DND-41 (cell line): ENCODE measurements at regions not wholly inside any gene's neighbourhood (a gene's known extent, or its start where the extent isn't known, plus 50 kb on each side); places are given as distances from the start of the nearest gene placed in this dataset.

Experiments
- EZH2 ChIP-seq: IDR thresholded peaks from 3 replicates; pipeline ENCODE4 v1.6.1; 2012; ENCODE audit warnings: borderline replicate concordance, low read depth, mild to moderate bottlenecking, moderate library complexity, low read length, inconsistent platforms; ENCODE audit not compliant: severe bottlenecking
- TF ChIP-seq, protein P1 (sequence below): IDR thresholded peaks from 2 replicates; pipeline ENCODE4 v1.5.1; 2012; ENCODE audit warnings: borderline replicate concordance, low read length, moderate library complexity, mild to moderate bottlenecking; ENCODE audit not compliant: poor library complexity, severe bottlenecking; ENCODE audit errors: extremely low read depth

DNA sequence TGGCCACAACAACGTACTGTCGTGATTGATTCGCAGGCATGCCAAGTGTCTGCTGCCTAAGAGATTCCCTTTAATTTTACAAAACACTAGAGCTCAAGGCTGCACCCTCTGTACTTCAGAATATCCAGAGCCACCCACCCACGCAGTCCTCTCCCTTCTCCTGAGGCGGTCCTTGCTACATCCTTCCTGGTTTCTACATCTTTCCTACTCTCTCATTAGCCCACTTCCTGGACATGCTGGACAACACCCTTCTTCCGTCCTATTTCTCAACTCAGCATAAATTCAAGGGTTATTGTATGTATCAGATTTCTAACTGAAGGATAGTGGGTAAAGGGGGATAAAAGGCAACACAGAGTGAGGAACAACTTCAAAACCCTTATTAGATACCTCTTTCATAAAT is 148.4 kb upstream of the MAP3K1 start:
- TF ChIP-seq, protein P1, sequence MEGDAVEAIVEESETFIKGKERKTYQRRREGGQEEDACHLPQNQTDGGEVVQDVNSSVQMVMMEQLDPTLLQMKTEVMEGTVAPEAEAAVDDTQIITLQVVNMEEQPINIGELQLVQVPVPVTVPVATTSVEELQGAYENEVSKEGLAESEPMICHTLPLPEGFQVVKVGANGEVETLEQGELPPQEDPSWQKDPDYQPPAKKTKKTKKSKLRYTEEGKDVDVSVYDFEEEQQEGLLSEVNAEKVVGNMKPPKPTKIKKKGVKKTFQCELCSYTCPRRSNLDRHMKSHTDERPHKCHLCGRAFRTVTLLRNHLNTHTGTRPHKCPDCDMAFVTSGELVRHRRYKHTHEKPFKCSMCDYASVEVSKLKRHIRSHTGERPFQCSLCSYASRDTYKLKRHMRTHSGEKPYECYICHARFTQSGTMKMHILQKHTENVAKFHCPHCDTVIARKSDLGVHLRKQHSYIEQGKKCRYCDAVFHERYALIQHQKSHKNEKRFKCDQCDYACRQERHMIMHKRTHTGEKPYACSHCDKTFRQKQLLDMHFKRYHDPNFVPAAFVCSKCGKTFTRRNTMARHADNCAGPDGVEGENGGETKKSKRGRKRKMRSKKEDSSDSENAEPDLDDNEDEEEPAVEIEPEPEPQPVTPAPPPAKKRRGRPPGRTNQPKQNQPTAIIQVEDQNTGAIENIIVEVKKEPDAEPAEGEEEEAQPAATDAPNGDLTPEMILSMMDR = no peak
- TF ChIP-seq EZH2 = no peak
